HCT116 (cell line): ENCODE measurements at regions not wholly inside any gene's neighbourhood (a gene's known extent, or its start where the extent isn't known, plus 50 kb on each side); places are given as distances from the start of the nearest gene placed in this dataset.

Experiments used
- ATAC-seq: fragments of 200-7000 bp; cut with Tn5 transposase; 2 replicates; pipeline ENCODE4 v1.9.1; 2020; ENCODE audit warnings: mild to moderate bottlenecking, moderate library complexity
- BruUV-seq: library from RNA; stranded (reverse); fragments of 400-500 nt; replicated peaks from 2 replicates; lab custom pipeline; 2021; lab: Mats Ljungman, UMichigan
- CTCF ChIA-PET: fragments of 300-600 bp; sonication (Branson Sonifier 250); formaldehyde crosslinking; loops from one replicate; lab custom pipeline; 2021; ENCODE audit warnings: antibody characterized with exemption; lab: Charles Lee
- POLR2A ChIA-PET: fragments of 300-600, 350-600 bp; sonication (Branson Sonifier 250); formaldehyde crosslinking; loops from one replicate; lab custom pipeline; 2021; ENCODE audit warnings: antibody characterized with exemption; lab: Charles Lee
- RAD21 ChIA-PET, 2 experiments: fragments of 300-600 bp; sonication (Branson Sonifier 250); formaldehyde crosslinking; loops; one replicate each; lab custom pipeline; 2023; ENCODE audit warnings: low total read pairs in 2 of 2; ENCODE audit not compliant: uncharacterized antibody in 2 of 2, unreplicated experiment in 2 of 2, low non-redundant PET in 1 of 2; lab: Charles Lee
- DNase-seq: peaks from one replicate; pipeline ENCODE4 v3.0.0-alpha.2; 2010; ENCODE audit warnings: low read depth, low spot score
- H2AFZ ChIP-seq: fragments of 200-600 bp; shearing (Covaris generic), sonication (generic); 2 replicates; pipeline ENCODE4 v1.6.1; 2017; ENCODE audit warnings: low read depth, mixed run types, mixed read lengths, antibody characterized with exemption, low read length; ENCODE audit not compliant: poor library complexity, severe bottlenecking
- H3K27ac ChIP-seq: 2 replicates; pipeline ENCODE4 v1.5.1; 2012; ENCODE audit warnings: low read depth, low read length
- H3K27me3 ChIP-seq: fragments of 200-600 bp; sonication (generic); 2 replicates; pipeline ENCODE4 v1.6.1; 2016; ENCODE audit warnings: mixed run types, low read length, mixed read lengths; ENCODE audit not compliant: insufficient read depth
- H3K36me3 ChIP-seq, 2 experiments: fragments of 200-500 bp in 1 of 2; fragments of 200-600 bp in 1 of 2; sonication (Bioruptor generic) in 1 of 2; sonication (generic) in 1 of 2; 2 replicates each; pipeline versions ENCODE4 v1.5.1 to v1.6.1; 2014 to 2016; ENCODE audit warnings: low read length in 2 of 2, inconsistent platforms in 1 of 2, mixed read lengths in 1 of 2, mixed run types in 1 of 2; ENCODE audit not compliant: insufficient read depth in 2 of 2, control insufficient read depth in 1 of 2
- H3K4me1 ChIP-seq, 2 experiments: fragments of 200-600 bp in 1 of 2; sonication (generic) in 1 of 2; 2 replicates each; pipeline versions ENCODE4 v1.5.1 to v1.6.1; 2012 to 2017; ENCODE audit warnings: low read length in 2 of 2, inconsistent platforms in 1 of 2, mild to moderate bottlenecking in 1 of 2, mixed read lengths in 1 of 2, mixed run types in 1 of 2, moderate library complexity in 1 of 2; ENCODE audit not compliant: insufficient read depth in 2 of 2, control insufficient read depth in 1 of 2
- H3K4me2 ChIP-seq: fragments of 200-600 bp; sonication (generic); 2 replicates; pipeline ENCODE4 v1.6.1; 2017; ENCODE audit warnings: mixed run types, low read length, mixed read lengths
- H3K4me3 ChIP-seq, 2 experiments: fragments of 200-600 bp in 1 of 2; sonication (generic) in 1 of 2; replicated peaks in 1 of 2; 2 replicates each; pipeline ENCODE4 v1.5.1; 2011 to 2016; ENCODE audit warnings: low read length in 2 of 2, control low read depth in 1 of 2, low read depth in 1 of 2, mild to moderate bottlenecking in 1 of 2, mixed read lengths in 1 of 2, mixed run types in 1 of 2
- H3K79me2 ChIP-seq: fragments of 200-600 bp; sonication (generic); 2 replicates; pipeline ENCODE4 v1.6.1; 2017; ENCODE audit warnings: mild to moderate bottlenecking, mixed run types, low read length, moderate library complexity, mixed read lengths; ENCODE audit not compliant: insufficient read depth
- H3K9ac ChIP-seq: fragments of 200-600 bp; sonication (generic); 2 replicates; pipeline ENCODE4 v1.6.1; 2016; ENCODE audit warnings: low read length, mixed read lengths
- H3K9me2 ChIP-seq: fragments of 200-600 bp; sonication (generic), shearing (Covaris generic); 2 replicates; pipeline ENCODE4 v1.6.1; 2017; ENCODE audit warnings: mixed run types, mild to moderate bottlenecking, moderate library complexity; ENCODE audit not compliant: insufficient read depth
- H3K9me3 ChIP-seq, 2 experiments: fragments of 200-500 bp in 1 of 2; fragments of 200-600 bp in 1 of 2; sonication (Bioruptor generic) in 1 of 2; sonication (generic) in 1 of 2; 2 replicates each; pipeline ENCODE4 v1.6.1; 2014 to 2017; ENCODE audit warnings: low read length in 2 of 2, mixed read lengths in 2 of 2, inconsistent platforms in 1 of 2, low read depth in 1 of 2, mild to moderate bottlenecking in 1 of 2, mixed run types in 1 of 2, moderate library complexity in 1 of 2; ENCODE audit not compliant: control insufficient read depth in 1 of 2, insufficient read depth in 1 of 2
- H4K20me1 ChIP-seq: fragments of 200-600 bp; sonication (generic), shearing (Covaris generic); 2 replicates; pipeline ENCODE4 v1.6.1; 2017; ENCODE audit warnings: mixed run types, mild to moderate bottlenecking, moderate library complexity; ENCODE audit not compliant: insufficient read depth
- CTCF ChIP-seq, 3 experiments: fragments of 200-600 bp in 1 of 3; sonication (generic) in 1 of 3; IDR thresholded peaks in 2 of 3; conservative IDR thresholded peaks in 1 of 3; 2 replicates each; pipeline ENCODE4 v1.5.1; 2012 to 2017; ENCODE audit warnings: low read depth in 2 of 3, low read length in 2 of 3, antibody characterized with exemption in 1 of 3, borderline replicate concordance in 1 of 3, control low read depth in 1 of 3, mild to moderate bottlenecking in 1 of 3, mixed read lengths in 1 of 3, mixed run types in 1 of 3, moderate library complexity in 1 of 3; ENCODE audit not compliant: insufficient read depth in 1 of 3
- FOSL1 ChIP-seq: IDR thresholded peaks from 2 replicates; pipeline ENCODE4 v1.6.1; 2012; ENCODE audit warnings: low read depth
- JUND ChIP-seq: IDR thresholded peaks from 2 replicates; pipeline ENCODE4 v1.6.1; 2012
- POLR2A ChIP-seq: IDR thresholded peaks from 2 replicates; pipeline ENCODE4 v1.7.0; 2011; ENCODE audit warnings: borderline replicate concordance; ENCODE audit not compliant: insufficient read depth, insufficient read length; ENCODE audit errors: extremely low read depth
- POLR2AphosphoS5 ChIP-seq: IDR thresholded peaks from 2 replicates; pipeline ENCODE4 v1.6.1; 2011; ENCODE audit warnings: mild to moderate bottlenecking, low read depth, low read length, moderate library complexity
- RAD21 ChIP-seq: IDR thresholded peaks from 2 replicates; pipeline ENCODE4 v1.6.1; 2012; ENCODE audit warnings: low read depth, mild to moderate bottlenecking
- REST ChIP-seq: IDR thresholded peaks from 2 replicates; pipeline ENCODE4 v1.6.1; 2012; ENCODE audit warnings: low read depth
- ZFX ChIP-seq: fragments of 450-650 bp; IDR thresholded peaks from 2 replicates; pipeline ENCODE4 v1.6.1; 2017
- intact Hi-C: fragments of 100-400 bp; cut with micrococcal nuclease; formaldehyde crosslinking; loops from 2 replicates; pipeline ENCODE4 v1.10.0; 2022

- no peak overlapping the region for H3K27ac ChIP-seq
- RAD21 ChIA-PET = no interaction called here
- no peaks in the 10 kb centered on the region for H3K36me3 ChIP-seq
- ATAC-seq = no peak
- no peaks in the 10 kb centered on the region for H3K9me2 ChIP-seq
- no peak for DNase-seq
- no peaks in the 10 kb centered on the region for H4K20me1 ChIP-seq
- TF ChIP-seq POLR2A (no peak), FOSL1 (no peak), REST (no peak), RAD21 (no peak), JUND (no peak), CTCF (IDR thresholded peaks at IDR 0.05 in 2 of 3, conservative IDR thresholded peaks at IDR 0.05 in 1 of 3; ENCODE audit: borderline replicate concordance in 1 of 3, insufficient read depth in 1 of 3, low read depth in 2 of 3, low read length in 2 of 3) (no peak), POLR2AphosphoS5 (no peak), ZFX (no peak)
- intact Hi-C loops = no loop called here
- no peaks in the 10 kb centered on the region for H3K27me3 ChIP-seq
- no peaks in the 10 kb centered on the region for H3K4me1 ChIP-seq
- no peak overlapping the region for H3K4me2 ChIP-seq
- H3K9ac ChIP-seq = no peak overlapping the region
- no TSS peak for BruUV-seq
- no peak overlapping the region for H3K4me3 ChIP-seq
- no peaks in the 10 kb centered on the region for H3K9me3 ChIP-seq
- H3K79me2 ChIP-seq = no peaks in the 10 kb centered on the region
- no peak overlapping the region for H2AFZ ChIP-seq
- CTCF ChIA-PET = no interaction called here
- POLR2A ChIA-PET = no interaction called here
Observed at GRCh38 chr10:33939410-33939809, 604.9 kb upstream of the NRP1 start.
